Glomerular endothelial cell (primary cell): ENCODE measurements at regions not wholly inside any gene's neighbourhood (a gene's known extent, or its start where the extent isn't known, plus 50 kb on each side); places are given as distances from the start of the nearest gene placed in this dataset.

ENCODE experiments used
- DNase-seq: peaks from one replicate; pipeline ENCODE4 v3.0.0-alpha.2; 2011; ENCODE audit warnings: low read depth, low spot score; ENCODE audit errors: extremely low read depth

- DNase-seq, result no peak
These were observed 242.5 kb upstream of the FAT4 start for GRCh38 chr4:125072269-125072668.

- DNase-seq, result no peak
These were observed 243.9 kb upstream of the FAT4 start for GRCh38 chr4:125070861-125071260.

DNA sequence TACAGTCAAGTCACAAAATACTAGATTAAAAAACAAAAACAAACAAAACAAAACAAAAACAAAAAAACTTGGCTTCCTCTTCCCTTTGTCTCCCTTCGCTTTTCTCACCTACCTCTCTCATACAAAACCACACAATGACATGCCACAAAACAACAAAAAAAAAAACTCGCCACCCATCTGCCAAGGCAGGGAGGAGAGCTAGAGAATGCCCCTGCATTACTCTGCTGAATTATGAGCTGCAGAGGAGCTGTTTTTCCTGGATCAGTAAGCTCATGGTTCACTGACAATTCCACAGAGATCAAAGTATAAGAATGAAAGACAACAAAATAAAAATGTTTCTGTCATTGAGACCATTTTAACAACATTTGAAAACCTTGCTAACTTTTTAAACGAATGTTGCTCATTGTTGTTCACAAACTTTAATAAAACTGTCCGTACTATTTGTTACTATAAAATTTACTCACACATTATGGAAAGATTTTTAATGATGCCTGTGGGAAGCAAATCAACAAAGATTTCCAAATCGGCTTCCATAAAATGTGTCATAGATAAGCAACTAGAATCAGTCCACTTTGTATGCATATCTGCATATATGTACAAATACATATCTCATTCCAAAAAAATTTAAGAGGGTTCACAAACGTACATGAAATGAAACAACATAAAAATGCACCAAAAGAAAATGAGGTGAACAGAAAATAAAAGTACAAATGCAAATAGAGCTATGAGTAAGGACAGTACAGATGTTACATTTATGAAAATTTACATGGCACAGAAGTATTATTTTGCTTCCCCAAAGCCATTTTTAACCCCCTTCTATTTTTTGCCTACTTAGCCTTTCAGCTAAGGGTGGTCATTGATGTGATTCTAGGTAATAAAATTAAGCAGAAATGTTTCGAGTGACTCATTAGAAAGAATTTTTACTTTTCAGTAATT, 252.4 kb upstream of the FAT4 start:
- DNase-seq, result no peak

GRCh38 chr4:125060376-125060775, 254.4 kb upstream of the FAT4 start:
- DNase-seq, result no peak

GRCh38 chr4:125049711-125050110, 265.0 kb upstream of the FAT4 start:
- DNase-seq, result no peak

- DNase-seq, result no peak
These were observed 269.4 kb upstream of the FAT4 start for GRCh38 chr4:125045311-125045710.

DNA sequence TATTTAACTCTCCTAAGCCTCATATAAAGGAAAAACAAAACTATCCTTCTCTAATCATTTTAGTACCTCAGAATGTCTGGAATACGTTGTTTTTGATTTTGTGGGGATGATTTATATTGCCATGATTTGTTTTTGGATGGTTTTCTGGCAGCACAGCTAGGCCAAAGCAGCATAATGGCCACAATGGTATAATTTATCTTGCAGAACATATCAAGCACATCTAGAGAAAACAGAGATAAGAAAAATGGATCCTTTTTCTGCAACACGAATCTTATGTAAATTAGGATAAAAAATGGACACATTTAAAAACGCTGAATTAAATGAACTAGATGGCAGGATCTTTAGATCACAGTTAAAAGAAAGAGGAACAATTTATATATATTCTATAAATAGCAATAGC, 269.9 kb upstream of the FAT4 start:
- DNase-seq, result no peak

DNA sequence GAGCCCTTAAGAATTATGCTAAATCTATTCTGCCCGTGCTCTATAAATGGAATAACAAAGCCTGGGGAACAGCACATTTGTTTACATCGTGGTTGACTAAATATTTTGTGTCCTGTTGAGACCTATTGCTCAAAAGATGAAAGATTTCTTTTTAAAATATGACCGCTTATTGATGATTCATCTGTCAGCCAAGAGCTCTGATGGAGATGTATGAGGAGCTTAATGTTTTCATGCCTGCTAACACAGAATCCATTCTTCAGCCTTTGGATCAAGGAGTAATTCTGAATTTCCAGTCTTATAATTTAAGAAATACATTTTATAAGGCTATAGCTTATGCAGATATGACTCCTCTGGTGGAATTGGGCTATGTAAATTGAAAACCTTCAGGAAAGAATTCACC, 271.3 kb upstream of the FAT4 start:
- DNase-seq, result no peak

DNA sequence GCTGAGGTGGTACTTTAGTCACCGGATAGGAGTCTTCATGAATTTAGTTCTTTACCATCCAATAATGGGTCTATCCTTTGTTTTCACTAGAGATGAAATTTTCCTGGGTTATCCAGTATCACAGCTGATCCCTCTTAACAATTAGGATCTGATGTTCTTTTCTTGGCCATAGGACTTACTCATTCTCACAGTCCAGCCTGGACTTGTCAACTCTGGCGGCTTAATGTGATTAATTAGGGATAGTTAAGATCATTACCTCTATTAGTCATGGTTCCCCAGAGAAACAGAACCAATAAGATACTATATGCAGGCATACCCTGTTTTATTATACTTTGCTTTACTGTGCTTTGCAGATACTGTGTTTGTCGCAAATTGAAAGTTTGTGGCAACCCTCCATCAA, 272.7 kb upstream of the FAT4 start:
- DNase-seq, result no peak

DNA sequence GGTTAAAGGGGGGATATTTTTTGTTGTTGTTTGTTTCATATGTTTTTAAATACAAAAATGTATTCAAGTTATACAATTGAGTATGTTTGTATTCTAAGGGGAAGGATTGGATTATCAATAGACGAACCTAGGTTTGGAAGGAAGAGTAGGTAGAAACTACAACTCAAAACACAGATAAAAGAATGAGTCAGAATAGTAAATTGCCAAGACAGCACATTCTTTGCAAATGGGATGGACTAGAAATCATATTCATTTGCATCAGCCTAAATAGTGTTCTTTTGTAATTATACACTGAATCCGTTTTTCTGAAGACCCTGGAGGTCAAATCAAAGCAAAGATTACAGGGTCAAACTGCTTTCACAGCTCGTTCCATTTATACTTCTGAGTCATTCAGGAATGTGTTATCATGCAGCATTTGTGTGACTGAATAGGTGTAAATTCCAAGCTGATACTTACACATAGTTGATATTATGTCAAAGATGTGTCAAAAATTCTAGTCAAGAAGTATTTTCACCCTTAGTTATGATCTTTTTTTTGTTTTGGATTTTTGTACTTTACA, 273.3 kb upstream of the FAT4 start:
- DNase-seq, result no peak

DNA sequence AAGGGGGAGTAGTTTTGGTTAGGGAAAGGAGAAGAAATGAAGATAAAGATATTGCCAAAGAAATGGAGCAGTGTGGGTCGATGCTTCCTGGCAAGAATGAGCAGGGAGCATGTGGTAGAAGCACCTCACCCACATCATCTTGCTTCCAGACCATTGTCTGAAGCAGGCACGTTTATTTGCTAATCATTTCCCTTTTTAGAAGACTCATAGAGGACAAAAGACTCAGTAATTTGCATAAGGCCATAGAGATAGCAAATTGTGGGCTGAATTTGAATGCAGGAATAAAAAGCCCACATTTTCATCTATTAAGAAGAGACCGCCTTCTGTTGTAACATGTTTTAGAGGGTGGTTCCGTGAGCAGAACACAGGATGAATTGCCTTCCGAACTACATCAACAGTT, 275.2 kb upstream of the FAT4 start:
- no peak for DNase-seq

DNA sequence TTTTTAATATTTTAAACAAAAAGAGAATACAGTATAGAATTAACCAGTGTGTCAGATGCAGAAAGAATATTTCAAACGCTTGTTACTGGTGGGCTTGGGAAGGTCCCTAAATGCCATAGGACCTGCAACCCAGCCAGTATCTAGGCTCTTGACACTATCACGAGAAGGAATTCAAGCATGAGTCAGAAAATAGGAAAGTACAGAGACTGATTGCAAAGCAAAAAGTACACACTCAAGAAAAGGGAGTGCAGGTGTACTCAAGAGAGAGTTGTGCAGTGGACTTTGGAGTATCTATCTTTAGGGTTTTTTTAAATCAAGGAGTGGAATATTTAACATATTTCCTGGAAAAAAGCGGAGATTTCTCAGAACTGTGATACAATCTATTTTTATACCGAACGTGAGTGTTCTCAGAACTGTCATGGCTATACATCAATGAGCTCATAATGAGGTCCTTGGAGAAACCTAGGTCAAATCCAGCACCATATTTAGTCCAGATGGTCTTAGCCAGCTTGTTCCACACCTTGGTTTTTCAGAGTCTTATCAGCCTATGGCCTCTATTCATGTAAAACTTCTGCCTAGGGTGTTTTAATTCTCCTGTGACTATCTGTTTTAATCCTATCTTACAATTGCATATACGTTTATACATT, 291.8 kb upstream of the FAT4 start:
- no peak for DNase-seq

GRCh38 chr4:125021189-125021588, 293.6 kb upstream of the FAT4 start:
- DNase-seq, result no peak

GRCh38 chr4:125020089-125021034, 294.4 kb upstream of the FAT4 start:
- no peak for DNase-seq

DNA sequence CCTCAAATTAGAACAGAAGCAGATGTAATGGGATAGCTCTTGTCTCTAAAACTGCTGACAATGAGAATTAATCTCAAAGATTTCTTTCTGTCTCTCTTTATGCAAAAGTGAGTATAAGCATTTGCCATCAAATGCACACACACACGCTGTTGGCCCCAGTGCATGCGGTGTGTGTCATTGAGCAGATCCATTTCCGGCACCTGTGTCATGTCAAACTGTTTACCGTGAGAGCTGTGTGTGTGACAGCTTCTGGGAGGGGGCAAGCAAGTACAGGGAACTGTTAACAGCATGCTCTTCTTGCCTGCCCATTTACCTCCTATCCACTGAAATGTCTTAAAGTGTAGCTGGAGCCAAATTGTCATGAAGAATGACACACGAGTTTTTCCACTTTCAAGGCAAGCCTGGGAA, 297.9 kb upstream of the FAT4 start:
- no peak for DNase-seq

DNA sequence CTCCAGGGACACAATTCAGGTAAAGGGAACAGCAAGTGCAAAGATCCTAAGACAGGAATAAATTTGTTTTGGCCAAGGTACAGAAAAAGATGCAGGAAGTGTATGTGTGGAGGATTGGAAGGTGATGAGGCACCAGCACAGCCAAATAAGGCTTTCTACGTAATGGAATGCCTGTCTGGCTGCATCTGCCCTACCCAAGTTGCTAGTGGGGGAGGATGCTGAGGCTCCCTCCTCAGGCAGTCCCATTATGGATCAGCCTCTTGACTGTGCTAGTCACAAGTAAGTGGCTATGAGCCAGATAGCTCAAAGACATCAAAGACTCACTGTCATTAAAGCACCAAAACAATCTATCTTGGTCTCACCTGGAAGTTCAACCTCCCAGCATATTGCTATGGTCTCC, 300.9 kb upstream of the FAT4 start:
- DNase-seq, result no peak

- no peak for DNase-seq
These were observed 299.1 kb upstream of the ANKRD50 start for GRCh38 chr4:125011646-125012045.

GRCh38 chr4:125010796-125011503, 298.4 kb upstream of the ANKRD50 start:
- DNase-seq, result no peak

- DNase-seq, result no peak
These were observed 296.1 kb upstream of the ANKRD50 start for GRCh38 chr4:125008676-125009075.

DNA sequence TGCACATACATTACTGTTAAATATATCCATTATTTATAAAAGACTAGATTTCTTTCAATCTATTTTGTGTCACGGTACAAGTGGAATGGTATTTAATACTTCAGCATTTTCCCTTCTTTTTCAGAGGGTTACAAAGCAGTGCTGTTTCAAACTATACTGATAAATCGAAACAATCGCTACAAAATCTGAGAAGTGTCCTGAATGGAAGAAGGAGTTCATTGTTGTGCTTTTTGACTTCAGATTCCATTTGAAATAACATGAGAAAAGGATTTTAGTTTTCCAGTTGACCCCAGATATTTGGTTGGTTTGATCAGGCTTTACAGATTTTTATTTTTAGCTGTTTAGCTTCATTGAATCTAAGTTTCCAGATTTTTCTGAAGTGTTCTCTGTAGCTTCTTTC, 292.1 kb upstream of the ANKRD50 start:
- no peak for DNase-seq
